ENCODE measurements at regions not wholly inside any gene's neighbourhood (a gene's known extent, or its start where the extent isn't known, plus 50 kb on each side); places are given as distances from the start of the nearest gene placed in this dataset.
A peak's percentile ranks its signal among the peaks of the same experiment; 100 is the strongest.

DNA sequence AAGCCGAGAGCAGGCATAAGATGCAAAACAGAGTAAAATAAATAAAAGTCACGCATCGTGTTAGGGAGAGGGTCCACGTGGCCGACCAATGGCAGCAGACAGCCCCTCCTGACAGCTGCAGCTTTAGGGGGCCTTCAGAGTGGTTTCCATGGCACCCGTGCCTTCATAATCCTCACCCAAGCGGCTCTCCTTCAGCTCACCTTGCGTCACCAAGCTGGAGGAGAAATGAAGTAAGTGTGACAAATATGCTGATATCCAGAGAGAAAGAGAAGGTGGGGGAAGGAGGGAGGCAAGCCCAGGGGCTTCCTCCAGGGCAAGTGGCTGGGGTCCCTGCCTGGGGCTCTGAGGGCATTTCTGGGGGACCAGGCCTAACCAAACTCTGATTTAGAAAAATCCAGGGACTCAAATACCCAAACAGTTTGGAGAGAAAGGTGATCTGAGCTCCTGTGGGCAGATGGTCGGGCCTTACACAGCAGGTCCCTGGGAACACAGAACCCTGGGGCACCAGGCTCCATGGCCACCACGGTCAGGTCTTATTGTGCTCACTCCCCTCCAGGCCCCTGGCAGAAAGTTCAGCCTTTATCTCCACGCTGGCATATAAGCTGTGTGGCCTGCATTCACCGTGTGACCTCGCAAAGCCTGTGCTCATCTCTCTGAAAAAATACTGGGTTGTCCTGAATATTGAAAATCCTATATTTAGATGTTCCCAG is 80.7 kb upstream of the TNRC6C start:
- Histone ChIP-seq H3K9me3 (ENCODE audit: control insufficient read depth, low read length) (no peaks in the 10 kb centered on the region), H3K27ac (ENCODE audit: insufficient read depth, low read length, poor library complexity, severe bottlenecking) (no peak overlapping the region), H3K27me3 (replicated peaks; ENCODE audit: control insufficient read depth, insufficient read depth, low read length, poor library complexity, severe bottlenecking) (no peaks in the 10 kb centered on the region), H3K36me3 (ENCODE audit: control insufficient read depth, insufficient read depth, low read length) (no peaks in the 10 kb centered on the region), H3K4me3 (ENCODE audit: insufficient read depth, low read depth, low read length, poor library complexity, severe bottlenecking) (no peak overlapping the region), H3K4me1 (ENCODE audit: control insufficient read depth, insufficient read depth, low read length, poor library complexity, severe bottlenecking) (peaks cover 74% of the 10 kb centered on the region)
- DNase-seq = no peak

DNA sequence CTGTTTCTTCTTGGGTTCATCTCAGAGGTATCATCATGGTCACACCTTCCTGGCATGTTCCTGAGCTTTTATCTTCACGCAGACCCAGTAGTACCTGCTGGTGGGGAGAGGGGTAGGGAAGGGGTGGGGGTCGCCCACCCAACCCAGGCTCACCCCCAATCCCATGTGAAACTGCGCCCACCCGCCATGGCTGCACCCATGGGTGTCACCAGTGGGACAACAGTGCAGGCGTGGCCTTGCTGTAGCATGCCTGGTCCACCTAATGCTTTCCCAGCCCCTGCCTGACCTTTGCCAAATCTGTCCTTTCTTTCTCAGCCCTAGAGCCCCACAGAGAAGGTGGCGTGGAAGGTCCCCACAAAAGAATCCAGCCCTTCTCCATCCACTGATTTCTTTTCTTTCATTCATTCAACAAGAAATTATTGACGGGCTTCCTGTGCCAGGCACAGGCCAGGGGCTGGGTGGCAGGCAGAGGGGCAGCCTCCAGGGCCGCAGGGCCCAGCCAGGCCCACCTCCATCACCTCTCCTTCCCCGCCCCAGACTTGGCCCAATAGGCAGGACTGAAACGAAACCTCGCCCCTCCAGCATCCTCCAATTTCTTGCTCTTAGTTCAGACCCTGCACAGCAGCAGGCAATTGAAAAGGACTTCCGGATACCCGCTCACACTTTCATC is 79.1 kb upstream of the TNRC6C start:
- Histone ChIP-seq H3K4me1 (ENCODE audit: control insufficient read depth, insufficient read depth, low read length, poor library complexity, severe bottlenecking) (peaks cover 72% of the 10 kb centered on the region), H3K36me3 (ENCODE audit: control insufficient read depth, insufficient read depth, low read length) (no peaks in the 10 kb centered on the region), H3K27ac (ENCODE audit: insufficient read depth, low read length, poor library complexity, severe bottlenecking) (peak overlapping the region; percentile 95), H3K27me3 (replicated peaks; ENCODE audit: control insufficient read depth, insufficient read depth, low read length, poor library complexity, severe bottlenecking) (no peaks in the 10 kb centered on the region), H3K9me3 (ENCODE audit: control insufficient read depth, low read length) (no peaks in the 10 kb centered on the region), H3K4me3 (ENCODE audit: insufficient read depth, low read depth, low read length, poor library complexity, severe bottlenecking) (no peak overlapping the region)
- DNase-seq = no peak

DNA sequence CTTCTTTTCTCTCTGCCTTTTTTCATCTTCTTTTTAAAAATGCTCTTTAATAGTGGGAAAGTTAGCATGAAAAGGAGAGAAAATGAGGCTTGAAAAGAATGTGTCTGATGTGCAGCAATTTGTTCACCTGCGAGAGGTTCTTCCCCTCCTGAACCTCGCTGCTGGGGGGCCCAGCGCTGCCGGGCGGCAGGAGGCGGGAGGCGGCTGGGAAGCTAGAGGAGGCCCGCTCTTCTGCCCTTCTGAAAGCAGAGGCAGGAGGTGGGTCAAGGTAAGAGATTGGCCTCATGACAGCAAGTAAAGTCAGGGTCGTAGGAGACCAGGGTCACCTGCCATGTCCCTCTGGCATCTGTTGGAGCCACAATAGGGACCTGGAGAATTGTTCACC is 78.6 kb upstream of the TNRC6C start:
- Histone ChIP-seq H3K4me3 (ENCODE audit: insufficient read depth, low read depth, low read length, poor library complexity, severe bottlenecking) (no peak overlapping the region), H3K27ac (ENCODE audit: insufficient read depth, low read length, poor library complexity, severe bottlenecking) (peak overlapping the region; percentile 95), H3K27me3 (replicated peaks; ENCODE audit: control insufficient read depth, insufficient read depth, low read length, poor library complexity, severe bottlenecking) (no peaks in the 10 kb centered on the region), H3K9me3 (ENCODE audit: control insufficient read depth, low read length) (no peaks in the 10 kb centered on the region), H3K4me1 (ENCODE audit: control insufficient read depth, insufficient read depth, low read length, poor library complexity, severe bottlenecking) (peaks cover 70% of the 10 kb centered on the region), H3K36me3 (ENCODE audit: control insufficient read depth, insufficient read depth, low read length) (no peaks in the 10 kb centered on the region)
- DNase-seq = no peak

DNA sequence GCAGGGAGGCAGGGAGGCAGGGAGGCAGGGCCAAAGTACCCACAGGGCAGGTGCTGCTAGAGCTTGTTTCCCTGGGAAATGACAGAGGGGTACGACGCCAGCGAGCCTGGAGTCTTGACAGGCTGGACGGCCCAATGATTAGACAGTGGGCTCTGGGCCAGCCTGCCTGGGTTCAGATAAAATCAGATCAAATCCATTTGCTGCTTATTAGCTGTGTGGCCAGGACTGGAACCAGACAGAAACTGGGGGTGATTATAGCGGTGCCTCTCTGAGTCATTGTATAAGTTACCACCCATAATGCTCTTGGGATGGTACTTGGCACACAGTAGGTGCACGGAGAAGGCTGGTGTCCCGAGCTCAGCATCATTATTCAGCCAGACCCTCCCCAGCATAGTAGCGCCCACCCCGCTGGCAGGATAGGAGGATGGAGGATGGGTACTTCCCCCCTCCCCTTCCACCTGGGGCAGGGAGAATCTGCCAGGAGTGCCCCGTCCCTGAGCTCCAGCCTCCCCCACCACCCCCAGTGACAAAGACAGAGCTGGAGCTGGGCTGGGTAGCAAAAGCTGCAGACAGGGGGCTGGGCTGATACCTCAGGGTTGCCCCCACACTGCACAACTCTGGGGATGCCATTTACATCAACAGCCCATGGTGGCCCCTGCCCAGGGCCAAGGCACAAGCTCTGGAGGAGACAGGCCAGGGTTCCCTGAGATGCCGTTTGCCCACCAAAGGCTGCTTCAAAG is 77.6 kb upstream of the TNRC6C start:
- H3K27ac ChIP-seq (ENCODE audit: insufficient read depth, low read length, poor library complexity, severe bottlenecking) = peak overlapping the region; percentile 95
- no peaks in the 10 kb centered on the region for H3K9me3 ChIP-seq (ENCODE audit: control insufficient read depth, low read length)
- H3K27me3 ChIP-seq (replicated peaks; ENCODE audit: control insufficient read depth, insufficient read depth, low read length, poor library complexity, severe bottlenecking) = no peaks in the 10 kb centered on the region
- H3K4me1 ChIP-seq (ENCODE audit: control insufficient read depth, insufficient read depth, low read length, poor library complexity, severe bottlenecking) = peaks cover 68% of the 10 kb centered on the region
- no peaks in the 10 kb centered on the region for H3K36me3 ChIP-seq (ENCODE audit: control insufficient read depth, insufficient read depth, low read length)
- no peak for DNase-seq
- peak overlapping the region; percentile 36 for H3K4me3 ChIP-seq (ENCODE audit: insufficient read depth, low read depth, low read length, poor library complexity, severe bottlenecking)

DNA sequence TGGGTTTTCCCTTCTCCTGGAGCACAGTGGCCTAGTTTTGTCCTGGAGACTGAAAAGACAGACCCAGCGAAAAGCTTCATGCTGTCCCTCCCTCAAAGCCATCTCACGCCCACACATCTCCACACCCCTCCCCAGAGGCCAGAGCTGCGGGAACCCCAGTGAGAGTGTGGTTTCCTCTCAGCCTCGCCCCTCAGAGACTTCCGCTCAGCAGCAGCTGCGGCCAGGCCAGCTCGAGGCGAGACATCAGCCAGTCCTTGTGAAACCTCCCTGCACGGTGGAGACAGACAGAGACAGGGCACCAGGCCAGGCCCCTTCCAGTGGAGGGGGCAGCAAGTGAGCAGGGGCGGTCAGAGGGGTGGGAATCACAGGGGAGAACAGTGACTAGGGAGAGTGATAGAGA is 77.0 kb upstream of the TNRC6C start:
- Histone ChIP-seq H3K9me3 (ENCODE audit: control insufficient read depth, low read length) (no peaks in the 10 kb centered on the region), H3K4me1 (ENCODE audit: control insufficient read depth, insufficient read depth, low read length, poor library complexity, severe bottlenecking) (peaks cover 68% of the 10 kb centered on the region), H3K36me3 (ENCODE audit: control insufficient read depth, insufficient read depth, low read length) (no peaks in the 10 kb centered on the region), H3K27ac (ENCODE audit: insufficient read depth, low read length, poor library complexity, severe bottlenecking) (peak overlapping the region; percentile 95), H3K4me3 (ENCODE audit: insufficient read depth, low read depth, low read length, poor library complexity, severe bottlenecking) (peak overlapping the region; percentile 36), H3K27me3 (replicated peaks; ENCODE audit: control insufficient read depth, insufficient read depth, low read length, poor library complexity, severe bottlenecking) (no peaks in the 10 kb centered on the region)
- DNase-seq = peak; percentile 64 to 72 (median 71)

DNA sequence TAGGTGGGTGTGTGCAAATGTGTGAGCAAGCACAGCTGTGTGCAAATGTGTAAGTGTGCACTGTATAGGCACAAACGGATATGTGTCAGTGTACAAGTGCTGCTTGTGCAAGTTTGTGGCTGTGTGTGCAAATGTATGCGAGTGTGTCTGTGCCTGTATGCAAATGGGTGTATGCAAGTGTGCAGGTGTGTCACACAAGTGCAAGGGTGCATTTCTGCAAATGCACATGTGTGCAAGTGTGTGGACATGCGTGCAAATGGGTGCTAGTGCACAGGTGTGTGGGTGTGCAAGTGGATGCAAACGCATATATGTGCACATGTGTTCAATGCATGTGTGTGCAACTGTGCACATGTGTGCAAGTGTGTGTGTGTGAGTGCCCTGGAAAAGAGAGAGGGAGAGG is 76.5 kb upstream of the TNRC6C start:
- Histone ChIP-seq H3K4me3 (ENCODE audit: insufficient read depth, low read depth, low read length, poor library complexity, severe bottlenecking) (peak overlapping the region; percentile 36), H3K4me1 (ENCODE audit: control insufficient read depth, insufficient read depth, low read length, poor library complexity, severe bottlenecking) (peaks cover 65% of the 10 kb centered on the region), H3K9me3 (ENCODE audit: control insufficient read depth, low read length) (no peaks in the 10 kb centered on the region), H3K27ac (ENCODE audit: insufficient read depth, low read length, poor library complexity, severe bottlenecking) (peak overlapping the region; percentile 95), H3K36me3 (ENCODE audit: control insufficient read depth, insufficient read depth, low read length) (no peaks in the 10 kb centered on the region), H3K27me3 (replicated peaks; ENCODE audit: control insufficient read depth, insufficient read depth, low read length, poor library complexity, severe bottlenecking) (no peaks in the 10 kb centered on the region)
- no peak for DNase-seq

DNA sequence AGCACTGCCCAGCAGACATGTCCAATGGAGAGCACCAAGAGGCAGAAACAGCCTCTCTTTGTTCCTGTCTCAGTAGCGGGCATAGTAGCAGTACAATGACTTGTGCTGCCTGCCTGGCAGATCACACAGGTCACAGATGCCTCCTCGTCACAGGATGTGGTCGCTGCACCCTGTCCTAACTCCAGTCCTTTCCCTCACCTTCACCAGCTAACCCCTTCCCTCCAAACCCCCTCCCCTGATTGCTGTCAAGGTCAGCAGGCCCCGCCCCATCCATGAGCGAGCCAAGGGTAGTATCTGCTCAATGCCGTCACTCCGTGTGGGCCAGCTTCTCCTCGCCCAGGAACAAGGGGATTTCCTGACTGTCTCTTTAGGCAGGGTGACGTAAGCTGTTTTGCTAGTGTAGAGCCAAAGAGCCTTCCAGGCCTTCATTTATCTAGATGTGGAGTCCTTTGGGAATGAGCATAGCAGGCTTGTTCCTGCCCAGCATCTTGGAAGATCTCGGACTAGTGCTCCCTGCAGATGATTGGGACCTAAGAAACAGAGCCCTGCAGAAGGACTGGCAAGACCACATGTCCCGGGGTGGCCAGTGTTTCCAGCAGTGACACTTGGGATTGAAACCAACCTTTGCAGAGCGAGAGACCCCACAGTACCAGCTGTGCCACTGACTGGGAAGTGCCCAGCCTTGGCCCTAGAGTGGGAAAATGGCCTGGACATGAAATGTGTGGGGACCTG is 75.9 kb upstream of the TNRC6C start:
- no peaks in the 10 kb centered on the region for H3K27me3 ChIP-seq (replicated peaks; ENCODE audit: control insufficient read depth, insufficient read depth, low read length, poor library complexity, severe bottlenecking)
- peak overlapping the region; percentile 95 for H3K27ac ChIP-seq (ENCODE audit: insufficient read depth, low read length, poor library complexity, severe bottlenecking)
- no peaks in the 10 kb centered on the region for H3K36me3 ChIP-seq (ENCODE audit: control insufficient read depth, insufficient read depth, low read length)
- DNase-seq = peak; percentile 88 to 93 (median 88)
- H3K9me3 ChIP-seq (ENCODE audit: control insufficient read depth, low read length) = no peaks in the 10 kb centered on the region
- H3K4me1 ChIP-seq (ENCODE audit: control insufficient read depth, insufficient read depth, low read length, poor library complexity, severe bottlenecking) = peaks cover 67% of the 10 kb centered on the region
- peak overlapping the region; percentile 36 for H3K4me3 ChIP-seq (ENCODE audit: insufficient read depth, low read depth, low read length, poor library complexity, severe bottlenecking)

DNA sequence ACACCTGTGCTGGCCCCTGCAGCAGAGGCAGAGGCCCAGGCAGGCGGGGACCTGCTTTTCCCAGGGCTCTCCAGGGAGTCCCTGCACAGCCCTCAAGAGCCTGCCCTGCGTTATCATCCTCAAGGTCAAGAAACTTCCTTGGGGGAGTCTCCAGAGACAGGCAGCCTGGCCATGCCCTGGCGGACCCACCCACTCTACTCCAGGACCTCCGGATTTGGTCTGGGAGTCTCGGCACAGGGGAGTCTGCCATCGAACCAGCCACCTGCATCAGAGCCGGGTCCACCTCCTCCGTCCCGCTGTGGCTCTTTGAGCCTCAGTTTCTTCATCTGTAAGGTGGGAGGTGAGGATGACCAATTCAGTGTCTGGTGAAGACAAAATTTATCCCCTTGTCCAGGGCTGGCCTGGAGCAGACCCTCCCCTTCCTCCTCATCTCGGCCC is 75.3 kb upstream of the TNRC6C start:
- no peak for DNase-seq
- Histone ChIP-seq H3K27ac (ENCODE audit: insufficient read depth, low read length, poor library complexity, severe bottlenecking) (peak overlapping the region; percentile 95), H3K36me3 (ENCODE audit: control insufficient read depth, insufficient read depth, low read length) (no peaks in the 10 kb centered on the region), H3K4me3 (ENCODE audit: insufficient read depth, low read depth, low read length, poor library complexity, severe bottlenecking) (no peak overlapping the region), H3K4me1 (ENCODE audit: control insufficient read depth, insufficient read depth, low read length, poor library complexity, severe bottlenecking) (peaks cover 64% of the 10 kb centered on the region), H3K27me3 (replicated peaks; ENCODE audit: control insufficient read depth, insufficient read depth, low read length, poor library complexity, severe bottlenecking) (no peaks in the 10 kb centered on the region), H3K9me3 (ENCODE audit: control insufficient read depth, low read length) (no peaks in the 10 kb centered on the region)

DNA sequence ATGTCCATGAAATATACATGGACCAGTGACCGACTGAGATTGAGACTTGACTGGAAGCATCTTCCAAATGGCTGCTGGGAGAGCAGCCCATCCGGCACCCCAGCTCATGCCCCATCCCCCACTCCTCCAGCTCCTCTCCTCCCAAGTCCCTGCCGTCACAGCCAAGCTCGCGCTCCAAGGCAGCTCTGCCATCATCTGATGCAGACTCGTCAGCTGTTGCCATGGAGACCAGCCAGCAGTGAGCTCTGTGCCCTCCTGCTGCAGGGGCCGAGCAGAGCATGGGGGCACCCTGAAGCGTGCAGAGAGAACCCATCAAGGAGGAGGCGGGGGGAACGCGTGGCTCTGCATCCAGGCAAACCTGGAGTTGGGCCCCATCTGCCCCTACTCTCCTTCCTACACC is 74.5 kb upstream of the TNRC6C start:
- no peaks in the 10 kb centered on the region for H3K36me3 ChIP-seq (ENCODE audit: control insufficient read depth, insufficient read depth, low read length)
- no peaks in the 10 kb centered on the region for H3K27me3 ChIP-seq (replicated peaks; ENCODE audit: control insufficient read depth, insufficient read depth, low read length, poor library complexity, severe bottlenecking)
- no peaks in the 10 kb centered on the region for H3K9me3 ChIP-seq (ENCODE audit: control insufficient read depth, low read length)
- peaks cover 59% of the 10 kb centered on the region for H3K4me1 ChIP-seq (ENCODE audit: control insufficient read depth, insufficient read depth, low read length, poor library complexity, severe bottlenecking)
- peak overlapping the region; percentile 95 for H3K27ac ChIP-seq (ENCODE audit: insufficient read depth, low read length, poor library complexity, severe bottlenecking)
- H3K4me3 ChIP-seq (ENCODE audit: insufficient read depth, low read depth, low read length, poor library complexity, severe bottlenecking) = no peak overlapping the region
- no peak for DNase-seq

Measured in effector memory CD4-positive, alpha-beta T cell (primary cell).